AG09309 (cell line): ENCODE measurements at regions not wholly inside any gene's neighbourhood (a gene's known extent, or its start where the extent isn't known, plus 50 kb on each side); places are given as distances from the start of the nearest gene placed in this dataset.

Source experiments
- DNase-seq: peaks from one replicate; pipeline ENCODE4 v3.0.0-alpha.2; 2010; ENCODE audit warnings: low read depth
- H3K4me3 ChIP-seq: 2 replicates; pipeline ENCODE4 v1.5.1; 2011; ENCODE audit warnings: mild to moderate bottlenecking, low read depth, low read length, moderate library complexity; ENCODE audit not compliant: control insufficient read depth
- TF ChIP-seq, protein P1 (sequence below): IDR thresholded peaks from 2 replicates; pipeline ENCODE4 v1.5.1; 2011; ENCODE audit warnings: mild to moderate bottlenecking, low read depth, low read length, inconsistent platforms; ENCODE audit not compliant: insufficient read depth, control insufficient read depth; ENCODE audit errors: missing control alignments

DNA sequence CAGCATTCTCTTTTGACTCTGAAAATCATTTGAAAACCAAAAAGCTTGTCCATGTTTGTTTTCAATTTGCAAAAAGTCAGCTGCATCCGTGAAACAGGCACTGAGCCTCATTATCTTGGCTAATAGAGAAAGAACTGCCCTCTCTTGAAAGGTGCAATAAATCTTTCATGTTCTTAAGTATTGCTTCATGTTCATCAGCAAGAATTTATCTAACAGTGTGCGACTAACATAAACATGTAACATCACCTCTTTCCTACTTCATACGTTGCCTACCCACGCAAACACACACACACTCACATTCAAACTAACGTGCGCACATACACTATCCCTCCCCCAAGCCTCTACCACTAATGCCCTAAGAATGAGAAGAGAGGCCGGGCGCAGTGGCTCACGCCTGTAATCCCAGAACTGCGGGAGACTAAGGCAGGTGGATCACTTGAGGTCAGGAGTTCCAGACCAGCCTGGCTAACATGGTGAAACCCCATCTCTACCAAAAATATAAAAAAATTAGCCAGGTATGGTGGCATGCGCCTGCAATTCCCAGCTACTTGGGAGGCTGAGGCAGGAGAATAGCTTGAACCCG lies 629.7 kb upstream of the ZNF608 start:
- TF ChIP-seq, protein P1, sequence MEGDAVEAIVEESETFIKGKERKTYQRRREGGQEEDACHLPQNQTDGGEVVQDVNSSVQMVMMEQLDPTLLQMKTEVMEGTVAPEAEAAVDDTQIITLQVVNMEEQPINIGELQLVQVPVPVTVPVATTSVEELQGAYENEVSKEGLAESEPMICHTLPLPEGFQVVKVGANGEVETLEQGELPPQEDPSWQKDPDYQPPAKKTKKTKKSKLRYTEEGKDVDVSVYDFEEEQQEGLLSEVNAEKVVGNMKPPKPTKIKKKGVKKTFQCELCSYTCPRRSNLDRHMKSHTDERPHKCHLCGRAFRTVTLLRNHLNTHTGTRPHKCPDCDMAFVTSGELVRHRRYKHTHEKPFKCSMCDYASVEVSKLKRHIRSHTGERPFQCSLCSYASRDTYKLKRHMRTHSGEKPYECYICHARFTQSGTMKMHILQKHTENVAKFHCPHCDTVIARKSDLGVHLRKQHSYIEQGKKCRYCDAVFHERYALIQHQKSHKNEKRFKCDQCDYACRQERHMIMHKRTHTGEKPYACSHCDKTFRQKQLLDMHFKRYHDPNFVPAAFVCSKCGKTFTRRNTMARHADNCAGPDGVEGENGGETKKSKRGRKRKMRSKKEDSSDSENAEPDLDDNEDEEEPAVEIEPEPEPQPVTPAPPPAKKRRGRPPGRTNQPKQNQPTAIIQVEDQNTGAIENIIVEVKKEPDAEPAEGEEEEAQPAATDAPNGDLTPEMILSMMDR = no peak
- no peak for DNase-seq
- H3K4me3 ChIP-seq = no peak overlapping the region

GRCh38 chr5:125377141-125377540 lies 630.7 kb upstream of the ZNF608 start:
- TF ChIP-seq, protein P1 = no peak
- DNase-seq = no peak
- H3K4me3 ChIP-seq = no peak overlapping the region

- TF ChIP-seq, protein P1 = no peak
- DNase-seq = no peak
- H3K4me3 ChIP-seq = no peak overlapping the region
Observed at GRCh38 chr5:125381290-125381689, 634.9 kb upstream of the ZNF608 start.

- no peak for DNase-seq
- no peak overlapping the region for H3K4me3 ChIP-seq
- TF ChIP-seq, protein P1 = no peak
Observed at GRCh38 chr5:125384071-125384470, 637.6 kb upstream of the ZNF608 start.

- TF ChIP-seq, protein P1 = no peak
- no peak for DNase-seq
- no peak overlapping the region for H3K4me3 ChIP-seq
Observed at GRCh38 chr5:125390326-125390725, 643.9 kb upstream of the ZNF608 start.

DNA sequence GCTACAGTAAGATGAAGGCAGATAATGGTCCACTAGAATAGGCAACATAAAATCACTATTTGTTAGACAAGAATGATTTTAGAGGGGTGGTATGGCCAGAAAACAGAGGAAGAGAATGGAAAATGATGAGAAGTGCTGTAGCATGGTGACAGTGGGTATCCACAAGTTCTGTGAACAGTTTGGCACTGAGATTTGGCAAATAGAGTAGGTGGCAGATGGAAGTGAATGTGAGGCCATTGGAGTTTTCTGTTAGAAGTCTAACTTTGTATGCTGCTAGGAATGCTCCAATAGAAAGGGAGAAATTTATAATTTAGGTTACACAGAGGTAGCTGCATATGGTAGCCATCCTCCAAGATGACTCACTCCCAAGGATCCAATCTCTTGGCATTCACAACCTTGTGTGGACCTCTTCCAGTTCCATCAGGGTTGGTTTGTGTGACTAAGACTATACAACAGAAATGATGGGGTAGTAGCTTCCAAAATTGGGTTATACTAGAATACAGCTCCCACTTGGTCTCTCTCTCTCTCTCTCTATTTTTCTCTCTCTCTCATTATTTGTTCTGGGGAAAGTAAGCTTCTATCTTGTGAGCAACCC lies 646.9 kb upstream of the ZNF608 start:
- DNase-seq = no peak
- TF ChIP-seq, protein P1 = no peak

More for the DNA sequence above, 646.9 kb upstream of the ZNF608 start:
- H3K4me3 ChIP-seq = no peak overlapping the region
